PC-9 (cell line): ENCODE measurements at regions not wholly inside any gene's neighbourhood (a gene's known extent, or its start where the extent isn't known, plus 50 kb on each side); places are given as distances from the start of the nearest gene placed in this dataset.

Experiments
- BruUV-seq: library from RNA; stranded (reverse); fragments of 400-500 nt; replicated peaks from 2 replicates; lab custom pipeline; 2021; lab: Mats Ljungman, UMichigan
- CTCF ChIA-PET: fragments of 300-600 bp; sonication (Branson Sonifier 250); formaldehyde crosslinking; loops from one replicate; lab custom pipeline; 2022; ENCODE audit warnings: antibody characterized with exemption; lab: Charles Lee
- POLR2A ChIA-PET: fragments of 300-600 bp; sonication (Branson Sonifier 250); formaldehyde crosslinking; loops from one replicate; lab custom pipeline; 2022; ENCODE audit warnings: antibody characterized with exemption; ENCODE audit not compliant: unreplicated experiment; lab: Charles Lee
- DNase-seq, 2 experiments: peaks; one replicate each; pipeline versions ENCODE4 v3.0.0 to v3.0.0-alpha.2; 2015 to 2022; ENCODE audit warnings: mixed read lengths in 1 of 2
- H2AFZ ChIP-seq: fragments of 200-600 bp; sonication (generic); 2 replicates; pipeline ENCODE4 v1.8.1; 2017; ENCODE audit warnings: antibody characterized with exemption
- H3F3A ChIP-seq: fragments of 200-600 bp; sonication (generic); 2 replicates; pipeline ENCODE4 v1.8.1; 2017; ENCODE audit warnings: antibody characterized with exemption, mild to moderate bottlenecking, low read depth; ENCODE audit not compliant: insufficient read depth
- H3K27ac ChIP-seq: fragments of 200-600 bp; sonication (generic); 2 replicates; pipeline ENCODE4 v1.6.1; 2016; ENCODE audit warnings: mixed run types
- H3K27me3 ChIP-seq: fragments of 200-600 bp; sonication (generic); 2 replicates; pipeline ENCODE4 v1.6.1; 2016; ENCODE audit warnings: low read depth, mixed run types; ENCODE audit not compliant: insufficient read depth
- H3K36me3 ChIP-seq: fragments of 200-600 bp; sonication (generic); 2 replicates; pipeline ENCODE4 v1.6.1; 2016; ENCODE audit warnings: low read depth, mixed run types
- H3K4me1 ChIP-seq: fragments of 200-600 bp; sonication (generic); replicated peaks from 2 replicates; pipeline ENCODE4 v1.6.1; 2016; ENCODE audit warnings: mixed run types; ENCODE audit not compliant: insufficient read depth
- H3K4me2 ChIP-seq: fragments of 200-600 bp; sonication (generic); 2 replicates; pipeline ENCODE4 v1.6.1; 2017; ENCODE audit warnings: mixed run types
- H3K4me3 ChIP-seq: fragments of 200-600 bp; sonication (generic); 2 replicates; pipeline ENCODE4 v1.6.1; 2016; ENCODE audit warnings: mixed run types
- H3K79me2 ChIP-seq: fragments of 200-600 bp; sonication (generic); 2 replicates; pipeline ENCODE4 v1.6.1; 2017; ENCODE audit warnings: low read depth, mixed run types
- H3K9me2 ChIP-seq: fragments of 200-600 bp; sonication (generic); 2 replicates; pipeline ENCODE4 v1.8.1; 2017; ENCODE audit warnings: mild to moderate bottlenecking; ENCODE audit not compliant: insufficient read depth
- H3K9me3 ChIP-seq: fragments of 200-600 bp; sonication (generic); 2 replicates; pipeline ENCODE4 v1.8.1; 2016; ENCODE audit warnings: low read depth; ENCODE audit not compliant: insufficient read depth
- H4K20me1 ChIP-seq: fragments of 200-600 bp; sonication (generic); 2 replicates; pipeline ENCODE4 v1.8.1; 2017; ENCODE audit not compliant: insufficient read depth
- CTCF ChIP-seq: fragments of 200-600 bp; sonication (generic); conservative IDR thresholded peaks from 2 replicates; pipeline ENCODE4 v1.6.1; 2017; ENCODE audit warnings: mixed run types, antibody characterized with exemption, mild to moderate bottlenecking, moderate library complexity
- EZH2 ChIP-seq: fragments of 200-600 bp; sonication (generic); IDR thresholded peaks from 2 replicates; pipeline ENCODE4 v1.8.0; 2017; ENCODE audit warnings: antibody characterized with exemption, low read depth
- intact Hi-C: fragments of 100-400 bp; cut with micrococcal nuclease; formaldehyde crosslinking; loops from one replicate; pipeline ENCODE4 v1.10.0; 2022; ENCODE audit not compliant: unreplicated experiment

- intact Hi-C loops = no loop called here
- Histone ChIP-seq H3K79me2 (no peaks in the 10 kb centered on the region), H3K9me3 (no peaks in the 10 kb centered on the region), H3K4me2 (no peak overlapping the region), H4K20me1 (no peaks in the 10 kb centered on the region), H3K4me3 (no peak overlapping the region), H3K27ac (no peak overlapping the region), H3K27me3 (no peaks in the 10 kb centered on the region), H2AFZ (no peak overlapping the region), H3K36me3 (no peaks in the 10 kb centered on the region), H3F3A (peaks cover 11% of the 10 kb centered on the region; the same call in 1 of the 2 replicates), H3K9me2 (no peaks in the 10 kb centered on the region), H3K4me1 (peaks cover 17% of the 10 kb centered on the region)
- POLR2A ChIA-PET = no interaction called here
- CTCF ChIA-PET = no interaction called here
- no peak for DNase-seq
- no TSS peak for BruUV-seq
- TF ChIP-seq CTCF (no peak), EZH2 (no peak)
Observed at GRCh38 chr20:5670036-5670536, 59.3 kb upstream of the GPCPD1 start.

GRCh38 chr20:5668529-5668868, 57.7 kb upstream of the GPCPD1 start:
- DNase-seq = no peak

GRCh38 chr20:5667705-5668528, 57.1 kb upstream of the GPCPD1 start:
- TF ChIP-seq EZH2 (no peak), CTCF (no peak)
- intact Hi-C loops = no loop called here
- POLR2A ChIA-PET = no interaction called here
- H3K36me3 ChIP-seq = no peaks in the 10 kb centered on the region
- no peak for DNase-seq
- no peak overlapping the region for H3K4me2 ChIP-seq
- no peaks in the 10 kb centered on the region for H3K79me2 ChIP-seq
- no peaks in the 10 kb centered on the region for H3F3A ChIP-seq
- no peak overlapping the region for H2AFZ ChIP-seq
- CTCF ChIA-PET = no interaction called here
- H4K20me1 ChIP-seq = no peaks in the 10 kb centered on the region
- peaks cover under 1% of the 10 kb centered on the region; the same call in 1 of the 2 replicates for H3K4me1 ChIP-seq
- BruUV-seq = no TSS peak
- H3K27me3 ChIP-seq = no peaks in the 10 kb centered on the region
- no peak overlapping the region for H3K4me3 ChIP-seq
- H3K27ac ChIP-seq = no peak overlapping the region
- no peaks in the 10 kb centered on the region for H3K9me2 ChIP-seq
- no peaks in the 10 kb centered on the region for H3K9me3 ChIP-seq

More at GRCh38 chr20:5668529-5668868, 57.7 kb upstream of the GPCPD1 start:
- Histone ChIP-seq H3K4me2 (no peak overlapping the region), H3K9me3 (no peaks in the 10 kb centered on the region), H3K4me3 (no peak overlapping the region), H3K79me2 (no peaks in the 10 kb centered on the region), H3K27me3 (no peaks in the 10 kb centered on the region), H4K20me1 (no peaks in the 10 kb centered on the region), H3K36me3 (no peaks in the 10 kb centered on the region), H3K9me2 (no peaks in the 10 kb centered on the region), H3F3A (0 out of 2 replicates have a peak, but pooled peaks cover 4% of the 10 kb centered on the region), H3K4me1 (peaks cover 6% of the 10 kb centered on the region), H2AFZ (no peak overlapping the region), H3K27ac (no peak overlapping the region)
- no TSS peak for BruUV-seq
- TF ChIP-seq EZH2 = no peak
- no peak for TF ChIP-seq CTCF
- ChIA-PET CTCF (no interaction called here), POLR2A (no interaction called here)
- intact Hi-C loops = no loop called here
